Adrenal gland (tissue), 9 donors: ENCODE measurements at regions not wholly inside any gene's neighbourhood (a gene's known extent, or its start where the extent isn't known, plus 50 kb on each side); places are given as distances from the start of the nearest gene placed in this dataset.

ENCODE experiments used
- DNase-seq, 7 donors: peaks; one replicate each; pipeline ENCODE4 v3.0.0-alpha.2; 2019 to 2020
- H3K27ac ChIP-seq, 5 donors: fragments of 200-600 bp; sonication (generic) in 4 of 5; 1 replicate in 3 of 5; 2 replicates in 2 of 5; pipeline versions ENCODE4 v1.5.1 to v1.8.0; 2016 to 2020; ENCODE audit warnings: mild to moderate bottlenecking in 1 of 5
- H3K27me3 ChIP-seq: fragments of 200-600 bp; 2 replicates; pipeline ENCODE4 v1.8.0; 2021
- H3K36me3 ChIP-seq, 2 donors: fragments of 200-600 bp; replicated peaks in 1 of 2; 1 replicate in 1 of 2; 2 replicates in 1 of 2; pipeline versions ENCODE4 v1.5.1 to v1.8.0; 2018 to 2022
- H3K4me1 ChIP-seq, 2 donors: fragments of 200-600 bp; replicated peaks in 1 of 2; 1 replicate in 1 of 2; 2 replicates in 1 of 2; pipeline versions ENCODE4 v1.5.1 to v1.8.0; 2018 to 2021
- H3K4me3 ChIP-seq, 4 donors: fragments of 200-600 bp; sonication (generic) in 3 of 4; one replicate each; pipeline ENCODE4 v1.5.1; 2016 to 2018
- H3K9me3 ChIP-seq, 3 donors: fragments of 200-600 bp; sonication (generic) in 1 of 3; replicated peaks in 1 of 3; 1 replicate in 2 of 3; 2 replicates in 1 of 3; pipeline versions ENCODE4 v1.5.1 to v1.8.0; 2016 to 2021
- POLR2A ChIP-seq, 2 donors: fragments of 450-650 bp; IDR thresholded peaks; one replicate each; pipeline ENCODE4 v1.6.1; 2017; ENCODE audit warnings: antibody characterized with exemption in 2 of 2, mild to moderate bottlenecking in 2 of 2, moderate library complexity in 1 of 2
- WGBS, 4 donors: extraction: QIAGEN DNeasy Blood & Tissue Kit in 2 of 4; methylation state at CpG; one replicate each; pipeline versions ENCODE4 v1.1.5 to v1.1.7; 2013 to 2017; 5-methylcytosine and 5-hydroxymethylcytosine counted together
- intact Hi-C, 2 donors: fragments of 100-400 bp; cut with DNase I; formaldehyde crosslinking; loops; one replicate each; pipeline versions ENCODE4 v1.14.1 to v1.15.0; 2022 to 2023
- TF ChIP-seq, protein P1 (sequence below), 6 experiments: fragments of 450-650 bp in 4 of 6; fragments of 200-600 bp in 2 of 6; sonication (generic) in 1 of 6; IDR thresholded peaks; 1 replicate in 5 of 6; 2 replicates in 1 of 6; pipeline versions ENCODE4 v1.5.1 to v1.8.0; 2016 to 2021; ENCODE audit warnings: antibody characterized with exemption in 6 of 6, mild to moderate bottlenecking in 2 of 6, moderate library complexity in 1 of 6
- donor health status: healthy with polysubstance abuse.
- donor health status: Bipolar disorder and iron deficiency.
- donor health status: DM: yes; HTN: yes; CAD: no.
- donor health status: DM: no; HTN: no; CAD: no.
- donor health status: DM: no; HTN: no; CAD: no.

DNA sequence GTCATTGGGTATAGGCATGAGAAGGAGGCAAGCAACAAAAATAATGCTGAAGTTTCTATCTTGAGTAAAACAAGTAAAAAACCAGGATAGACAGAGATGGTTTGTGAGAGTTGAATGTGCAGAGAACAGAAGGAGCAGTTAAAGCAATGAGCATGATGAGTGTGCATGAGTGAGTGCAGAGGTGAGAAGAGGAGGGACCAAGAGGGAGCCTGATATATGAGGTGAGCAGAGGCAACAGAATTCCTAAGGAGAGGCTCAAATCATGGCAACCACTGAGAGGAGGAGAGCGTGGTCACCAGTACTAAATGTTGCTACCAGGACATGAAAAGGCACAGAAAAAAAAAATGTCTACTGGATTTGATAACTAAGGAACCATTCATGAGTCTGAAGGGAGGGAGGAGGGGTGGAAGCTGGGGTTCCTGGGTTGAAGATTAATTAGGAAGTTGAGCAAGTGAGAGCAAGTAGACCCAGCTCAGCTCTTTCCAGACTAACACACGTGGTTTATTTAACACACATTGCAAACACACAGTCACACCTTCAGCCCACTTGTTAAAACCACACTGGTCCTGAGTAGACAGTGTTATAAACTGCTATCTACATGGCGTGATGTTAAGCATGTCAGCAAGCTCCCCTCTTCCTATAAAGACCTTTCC lies 69.0 kb upstream of the IQCM start:
- Histone ChIP-seq H3K9me3 (no peaks in the 10 kb centered on the region), H3K36me3 (no peaks in the 10 kb centered on the region), H3K4me3 (no peak overlapping the region), H3K27ac (no peak overlapping the region), H3K4me1 (no peaks in the 10 kb centered on the region), H3K27me3 (no peaks in the 10 kb centered on the region)
- WGBS, 4 donors = 70 to 79% (median 70%) methylated on average over 3 of the region's 3 CpGs
- TF ChIP-seq, protein P1, sequence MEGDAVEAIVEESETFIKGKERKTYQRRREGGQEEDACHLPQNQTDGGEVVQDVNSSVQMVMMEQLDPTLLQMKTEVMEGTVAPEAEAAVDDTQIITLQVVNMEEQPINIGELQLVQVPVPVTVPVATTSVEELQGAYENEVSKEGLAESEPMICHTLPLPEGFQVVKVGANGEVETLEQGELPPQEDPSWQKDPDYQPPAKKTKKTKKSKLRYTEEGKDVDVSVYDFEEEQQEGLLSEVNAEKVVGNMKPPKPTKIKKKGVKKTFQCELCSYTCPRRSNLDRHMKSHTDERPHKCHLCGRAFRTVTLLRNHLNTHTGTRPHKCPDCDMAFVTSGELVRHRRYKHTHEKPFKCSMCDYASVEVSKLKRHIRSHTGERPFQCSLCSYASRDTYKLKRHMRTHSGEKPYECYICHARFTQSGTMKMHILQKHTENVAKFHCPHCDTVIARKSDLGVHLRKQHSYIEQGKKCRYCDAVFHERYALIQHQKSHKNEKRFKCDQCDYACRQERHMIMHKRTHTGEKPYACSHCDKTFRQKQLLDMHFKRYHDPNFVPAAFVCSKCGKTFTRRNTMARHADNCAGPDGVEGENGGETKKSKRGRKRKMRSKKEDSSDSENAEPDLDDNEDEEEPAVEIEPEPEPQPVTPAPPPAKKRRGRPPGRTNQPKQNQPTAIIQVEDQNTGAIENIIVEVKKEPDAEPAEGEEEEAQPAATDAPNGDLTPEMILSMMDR (IDR thresholded peaks at IDR 0.05) = no peak
- no peak for TF ChIP-seq POLR2A (IDR thresholded peaks at IDR 0.05)
- intact Hi-C loops = no loop called here
- no peak for DNase-seq

DNA sequence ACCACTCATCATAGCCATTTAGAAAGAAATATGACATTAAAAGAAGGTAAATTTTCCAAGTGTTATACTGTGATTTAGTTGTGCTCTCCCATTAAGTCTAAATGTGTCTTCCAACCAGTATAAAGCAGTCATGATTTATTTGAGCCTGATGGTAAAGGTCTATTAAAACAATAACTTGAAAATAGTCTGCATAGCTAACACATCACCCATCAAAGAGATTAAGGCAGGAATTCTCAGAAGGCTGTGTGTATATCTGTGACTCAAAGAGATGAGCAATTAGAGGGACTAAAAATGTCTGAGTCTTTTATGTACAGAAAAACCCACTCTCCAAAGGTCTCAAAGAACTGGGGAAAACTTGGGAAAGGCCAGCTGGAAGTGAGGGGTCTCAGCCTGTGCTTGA lies 70.3 kb upstream of the IQCM start:
- Histone ChIP-seq H3K4me1 (no peaks in the 10 kb centered on the region), H3K9me3 (no peaks in the 10 kb centered on the region), H3K27me3 (no peaks in the 10 kb centered on the region), H3K4me3 (no peak overlapping the region), H3K27ac (no peak overlapping the region), H3K36me3 (no peaks in the 10 kb centered on the region)
- intact Hi-C loops = no loop called here
- no peak for DNase-seq
- TF ChIP-seq, protein P1 (IDR thresholded peaks at IDR 0.05) = no peak
- TF ChIP-seq POLR2A (IDR thresholded peaks at IDR 0.05) = no peak

DNA sequence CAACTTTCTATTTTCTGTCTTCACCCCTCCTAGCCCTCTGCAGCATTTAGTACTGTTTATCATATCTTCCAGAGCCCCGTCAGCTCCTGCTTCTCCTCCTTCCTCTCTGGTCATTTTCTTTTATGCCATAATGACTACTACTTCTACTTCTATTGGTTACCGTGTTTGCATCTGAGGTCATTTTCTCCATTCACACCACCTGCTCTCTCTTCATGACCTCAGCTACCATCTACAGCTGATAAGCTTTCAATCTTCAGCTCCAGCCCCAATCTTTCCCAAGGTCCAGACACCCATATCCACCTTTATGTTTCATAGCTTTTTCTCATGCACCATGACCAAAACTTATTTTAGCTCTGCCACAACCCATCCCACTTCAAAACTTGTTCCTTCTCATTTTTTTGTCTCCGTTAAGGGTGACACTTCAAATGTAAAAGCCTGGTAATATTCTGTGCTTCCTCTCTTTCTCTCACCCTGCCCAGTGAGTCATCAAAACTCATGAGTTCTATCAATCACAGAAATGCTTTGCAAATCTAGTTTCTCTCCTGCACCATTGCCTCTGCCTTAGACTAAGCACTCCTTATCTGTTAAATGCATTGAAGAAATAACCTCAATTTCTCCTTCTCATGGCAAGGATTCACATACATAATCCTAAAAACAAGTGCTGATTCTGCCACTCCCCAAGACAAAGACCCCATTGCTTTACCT lies 71.3 kb upstream of the IQCM start:
- H3K4me1 ChIP-seq = no peaks in the 10 kb centered on the region
- WGBS, 4 donors = 59 to 77% (median 69%) methylated on average over 3 of the region's 3 CpGs
- intact Hi-C loops = no loop called here
- H3K27me3 ChIP-seq = no peaks in the 10 kb centered on the region
- TF ChIP-seq POLR2A (IDR thresholded peaks at IDR 0.05) = no peak
- no peak overlapping the region for H3K27ac ChIP-seq
- no peak for DNase-seq
- H3K9me3 ChIP-seq = no peaks in the 10 kb centered on the region
- no peak overlapping the region for H3K4me3 ChIP-seq
- no peaks in the 10 kb centered on the region for H3K36me3 ChIP-seq

DNA sequence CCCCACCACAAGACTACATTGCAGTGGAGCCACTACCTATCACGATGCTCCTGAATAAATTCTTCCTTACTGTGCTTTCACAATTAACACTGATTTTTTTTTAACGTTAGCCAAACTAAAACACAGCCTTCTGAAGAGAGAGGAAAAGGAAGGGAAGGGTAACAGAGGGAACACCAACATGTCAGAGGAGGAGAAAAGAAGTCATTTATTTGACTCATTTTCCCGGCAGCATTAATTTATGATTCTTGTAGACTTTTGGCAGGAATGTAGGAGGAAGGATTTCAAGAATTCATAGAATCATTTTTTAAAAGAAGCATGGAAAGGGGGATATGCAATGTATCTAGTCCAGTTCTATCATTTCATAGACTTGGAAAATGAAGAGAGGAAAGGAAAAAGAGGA lies 74.3 kb upstream of the IQCM start:
- intact Hi-C loops = loop anchor here in 1 of 2 donors (10.0 kb wide), 1 partner anchor 515 kb away; no protein-coding TSS in a partner anchor
- H3K36me3 ChIP-seq = no peaks in the 10 kb centered on the region

More for the DNA sequence above, 74.3 kb upstream of the IQCM start:
- Histone ChIP-seq H3K27ac (no peak overlapping the region), H3K4me1 (no peaks in the 10 kb centered on the region), H3K4me3 (no peak overlapping the region), H3K9me3 (no peaks in the 10 kb centered on the region), H3K27me3 (no peaks in the 10 kb centered on the region)
- TF ChIP-seq POLR2A (IDR thresholded peaks at IDR 0.05) = no peak
- TF ChIP-seq, protein P1 (IDR thresholded peaks at IDR 0.05) = no peak
- DNase-seq = no peak
- WGBS, 4 donors = 57 to 69% (median 68%) methylated on average over 3 of the region's 3 CpGs
